Sciatic nerve (tissue), 2 donors: ENCODE measurements at regions not wholly inside any gene's neighbourhood (a gene's known extent, or its start where the extent isn't known, plus 50 kb on each side); places are given as distances from the start of the nearest gene placed in this dataset.

Experiments
- ATAC-seq: fragments of 200-7000 bp; cut with Tn5 transposase; one replicate; pipeline ENCODE4 v1.9.1; 2020; ENCODE audit warnings: mild to moderate bottlenecking, moderate library complexity
- DNase-seq: peaks from one replicate; pipeline ENCODE4 v3.0.0-alpha.2; 2020; ENCODE audit warnings: low spot score
- intact Hi-C: fragments of 100-400 bp; cut with DNase I; formaldehyde crosslinking; loops from one replicate; pipeline ENCODE4 v1.14.2; 2022
- donor health status: DM: no; HTN: no; CAD: no.
- donor health status: DM: no; HTN: no; CAD: no.

DNA sequence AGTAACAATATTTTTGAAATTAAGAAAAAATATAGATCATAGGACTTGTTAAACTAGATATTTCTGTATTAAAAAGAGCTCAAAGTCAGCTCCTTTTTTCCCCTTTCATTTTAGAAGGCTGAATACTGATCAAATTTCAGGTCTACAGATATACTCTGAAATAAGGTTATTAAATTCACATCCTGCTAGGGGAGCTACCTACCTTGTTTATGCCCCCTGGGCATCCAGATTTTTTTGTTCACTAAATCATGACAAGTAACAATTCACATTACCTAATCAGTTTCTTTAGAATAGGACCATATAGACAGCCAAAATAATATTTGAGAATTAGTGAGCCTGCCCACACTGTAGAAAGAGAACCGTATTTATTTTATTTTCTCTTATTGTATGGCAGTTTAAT lies 276.2 kb downstream of the USP25 start:
- intact Hi-C loops = no loop called here
- no peak for DNase-seq
- ATAC-seq = no peak

DNA sequence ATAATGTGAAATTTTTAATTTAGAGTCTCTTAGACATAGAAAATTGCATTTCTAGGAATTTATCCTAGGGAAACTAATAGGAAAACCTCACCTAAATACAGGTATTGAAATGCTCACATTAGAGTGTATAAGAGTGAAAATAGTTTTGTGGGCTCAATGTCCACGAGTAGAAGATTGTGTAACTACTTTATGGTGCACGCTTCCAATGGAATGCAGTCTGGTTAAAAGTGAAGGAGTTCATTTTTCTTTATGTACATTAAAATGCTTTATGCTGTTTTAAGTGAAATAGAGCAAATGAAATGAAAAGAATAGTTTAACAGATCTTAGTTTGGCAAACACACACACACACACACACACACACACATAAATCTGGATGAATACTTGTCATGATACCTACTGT lies 278.2 kb downstream of the USP25 start:
- DNase-seq (no peak), ATAC-seq (no peak)
- intact Hi-C loops = no loop called here

DNA sequence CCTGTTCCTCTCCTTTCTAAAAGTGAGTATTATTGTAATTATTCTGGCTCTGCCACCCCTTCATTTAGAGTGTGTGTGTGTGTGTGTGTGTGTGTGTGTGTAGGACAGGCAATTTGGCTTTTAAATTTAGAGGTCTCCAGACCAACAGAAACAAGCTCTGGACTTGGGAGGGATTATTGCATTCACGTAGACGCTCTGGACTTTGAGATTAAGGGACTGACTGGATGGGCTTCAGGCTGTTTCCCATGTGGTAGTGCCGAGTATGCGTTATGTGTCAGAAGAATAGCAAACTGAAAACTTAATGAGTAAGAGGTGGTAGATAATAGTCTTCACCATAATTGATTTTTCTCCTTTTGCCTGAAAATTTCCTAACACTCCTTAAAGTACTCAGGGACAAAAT lies 281.9 kb downstream of the USP25 start:
- DNase-seq (no peak), ATAC-seq (peak; percentile 64)
- intact Hi-C loops = no loop called here

DNA sequence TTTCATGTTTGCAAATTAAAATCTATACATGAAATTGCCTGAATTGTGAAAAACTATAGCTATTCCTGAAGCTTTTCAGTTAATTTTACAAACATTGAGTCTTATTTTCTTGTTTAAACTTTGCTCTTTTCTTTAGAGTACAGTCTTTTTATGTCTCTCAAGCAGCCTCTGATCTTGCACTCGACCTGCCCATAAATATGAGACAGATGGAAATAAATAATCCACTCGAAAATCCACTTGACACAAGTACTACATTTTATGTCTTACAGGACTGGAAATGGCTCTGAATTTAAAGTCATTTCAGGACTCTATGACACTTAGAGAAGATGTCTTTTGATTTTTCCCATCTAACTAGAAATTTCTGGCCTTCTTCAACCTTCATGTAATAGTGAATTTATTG lies 283.8 kb downstream of the USP25 start:
- no peak for ATAC-seq
- no peak for DNase-seq
- intact Hi-C loops = no loop called here

DNA sequence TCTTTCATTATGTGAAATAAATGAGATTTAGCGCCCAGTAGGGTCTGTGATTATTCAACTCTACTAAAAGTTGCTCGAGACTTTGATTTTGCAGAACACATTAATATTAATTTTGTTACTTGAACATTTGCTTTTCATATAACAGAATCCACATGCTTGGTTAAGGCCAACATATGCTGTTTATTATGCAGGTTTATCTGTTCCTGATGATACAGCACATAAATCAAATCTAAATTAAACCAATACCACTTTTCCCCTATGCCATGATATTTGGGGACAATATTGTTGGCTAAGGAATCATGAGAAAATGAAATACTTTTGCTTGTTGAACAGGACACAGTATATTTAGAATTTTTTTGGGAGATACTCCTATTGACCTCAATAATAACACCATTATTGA lies 291.1 kb downstream of the USP25 start:
- ATAC-seq (no peak), DNase-seq (no peak)
- intact Hi-C loops = no loop called here

DNA sequence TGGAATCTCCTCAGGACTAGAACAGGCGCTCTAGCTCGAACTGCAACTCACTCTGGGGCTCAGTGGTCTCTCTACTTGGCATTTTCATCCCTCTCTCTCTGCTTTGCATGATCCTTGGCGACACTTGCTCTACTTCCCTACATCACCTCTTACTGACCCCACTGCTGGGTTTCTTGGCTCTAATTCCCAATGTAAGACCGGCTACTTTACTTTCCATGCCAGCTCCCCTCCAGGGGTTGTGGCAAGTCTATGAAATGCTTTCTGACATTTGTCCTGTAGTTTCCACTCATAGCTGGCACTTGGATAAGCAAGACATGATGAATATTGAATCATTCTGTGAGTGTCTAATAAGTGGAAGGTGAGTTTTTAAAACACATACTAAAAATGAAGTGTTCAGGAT lies 292.3 kb downstream of the USP25 start:
- intact Hi-C loops = no loop called here
- no peak for DNase-seq
- ATAC-seq = no peak

DNA sequence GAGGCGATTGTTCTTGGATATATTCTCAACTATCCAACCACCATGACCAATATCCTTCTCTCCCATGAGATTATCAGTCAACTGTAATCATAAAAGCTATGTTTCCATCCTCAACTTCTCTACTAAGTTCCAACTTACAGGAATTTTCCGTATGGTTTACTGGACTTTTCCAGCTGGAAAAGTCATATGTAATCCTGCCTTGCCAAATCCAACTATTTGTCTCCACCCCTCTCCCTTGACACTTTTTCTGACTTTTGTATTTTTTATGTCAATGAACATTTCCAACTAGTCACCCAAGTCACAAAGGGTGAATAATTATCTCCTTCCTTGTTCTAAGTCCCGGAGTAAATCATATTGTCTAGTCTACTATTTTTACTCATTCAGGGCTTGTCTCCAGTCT lies 293.1 kb downstream of the USP25 start:
- ATAC-seq (no peak), DNase-seq (no peak)
- intact Hi-C loops = no loop called here

DNA sequence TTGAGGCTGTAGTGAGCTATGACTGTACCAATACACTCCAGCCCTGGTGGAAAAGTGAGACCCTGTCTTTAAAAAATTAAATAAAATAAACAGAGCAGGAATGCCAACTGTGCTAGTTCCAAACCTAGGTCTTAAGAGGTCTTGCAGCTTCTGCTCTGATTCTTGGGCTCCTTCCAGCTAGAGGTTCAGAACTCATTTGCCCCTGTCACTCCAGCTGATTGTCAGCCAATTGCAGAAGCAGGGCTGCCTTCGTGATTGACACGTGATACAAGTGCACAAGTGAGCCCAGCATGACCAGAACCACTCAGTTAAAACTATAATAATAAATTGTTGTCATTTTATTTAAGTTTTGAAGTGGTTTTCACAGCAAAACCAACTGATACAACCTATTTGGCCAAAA lies 298.4 kb downstream of the USP25 start:
- intact Hi-C loops = no loop called here
- no peak for ATAC-seq
- no peak for DNase-seq

DNA sequence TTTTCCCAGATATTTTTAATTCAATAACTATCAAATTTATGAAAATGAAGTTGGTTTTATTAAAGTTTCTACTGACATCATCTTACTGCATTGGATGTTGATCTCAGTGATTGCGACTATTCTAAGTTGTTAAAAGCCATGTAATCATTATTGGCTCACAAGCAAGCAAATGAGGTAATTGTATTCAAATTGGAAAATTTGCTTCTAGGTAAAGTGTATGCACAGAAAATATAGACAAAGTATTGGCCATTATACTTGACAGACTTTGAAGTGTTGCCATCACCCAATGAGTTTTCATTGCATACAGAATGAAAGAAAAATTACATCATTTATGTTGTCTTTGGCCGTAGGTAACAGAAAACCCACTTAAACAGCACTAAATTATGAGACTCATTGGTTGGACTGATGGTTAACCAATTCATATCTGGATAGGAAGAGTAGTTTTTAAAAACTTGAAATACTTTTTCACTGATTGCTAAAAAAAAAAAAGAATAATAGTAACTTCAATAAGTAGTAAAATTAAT lies 299.2 kb downstream of the USP25 start:
- intact Hi-C loops = no loop called here
- no peak for ATAC-seq
- no peak for DNase-seq

DNA sequence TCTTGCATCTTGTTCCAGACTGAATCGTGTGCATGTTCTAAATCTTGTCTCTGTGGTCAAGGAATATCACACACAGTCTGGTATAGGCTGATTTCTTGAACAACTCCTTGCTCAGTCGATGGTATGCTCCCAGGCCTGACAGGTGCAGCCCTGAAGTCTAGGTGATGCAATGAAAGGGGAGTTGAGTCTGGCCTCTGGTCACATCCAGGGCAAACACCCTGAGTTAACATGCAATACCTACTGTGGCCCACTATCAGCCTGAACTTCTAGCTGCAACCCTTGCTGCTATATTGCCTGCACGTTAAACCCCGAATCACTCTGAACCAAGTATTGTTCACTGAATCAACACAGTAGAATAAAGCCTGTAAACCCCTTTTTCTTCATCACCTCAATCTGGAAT lies 303.4 kb downstream of the USP25 start:
- DNase-seq (no peak), ATAC-seq (no peak)
- intact Hi-C loops = no loop called here

DNA sequence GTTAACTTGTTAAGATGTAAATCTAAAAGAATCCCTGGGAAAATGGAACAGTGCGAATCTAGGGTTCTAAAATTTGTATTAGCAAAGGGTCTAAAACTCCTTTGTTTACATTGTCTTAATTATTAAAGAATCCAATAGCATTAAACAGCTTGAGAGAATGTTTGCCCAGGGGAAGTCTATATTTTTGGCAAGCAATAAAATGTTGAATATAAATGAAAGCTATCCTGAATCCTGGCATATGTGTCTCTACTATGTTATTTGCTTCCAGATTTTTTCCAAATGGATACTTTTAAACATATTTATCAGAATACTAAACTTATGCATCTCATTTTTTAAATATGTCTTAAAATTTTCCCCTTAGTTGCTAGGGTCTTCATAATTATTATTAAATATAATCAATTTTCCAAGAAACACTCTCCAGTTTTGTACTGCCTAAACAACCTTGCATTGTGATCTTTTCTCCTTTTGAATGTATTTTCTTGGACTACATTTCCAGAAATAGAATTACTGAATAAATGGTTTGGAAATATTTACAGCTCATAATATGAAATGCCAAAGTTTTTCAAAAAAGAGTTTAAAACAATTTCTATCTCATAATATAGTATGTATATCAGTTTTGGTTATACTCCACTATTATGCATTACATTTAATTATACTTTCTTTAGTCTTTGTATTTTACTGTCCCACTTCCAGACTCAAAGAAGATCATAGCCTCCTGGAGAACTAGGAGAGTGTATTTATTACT lies 304.8 kb downstream of the USP25 start:
- no peak for DNase-seq
- intact Hi-C loops = no loop called here
- ATAC-seq = no peak

DNA sequence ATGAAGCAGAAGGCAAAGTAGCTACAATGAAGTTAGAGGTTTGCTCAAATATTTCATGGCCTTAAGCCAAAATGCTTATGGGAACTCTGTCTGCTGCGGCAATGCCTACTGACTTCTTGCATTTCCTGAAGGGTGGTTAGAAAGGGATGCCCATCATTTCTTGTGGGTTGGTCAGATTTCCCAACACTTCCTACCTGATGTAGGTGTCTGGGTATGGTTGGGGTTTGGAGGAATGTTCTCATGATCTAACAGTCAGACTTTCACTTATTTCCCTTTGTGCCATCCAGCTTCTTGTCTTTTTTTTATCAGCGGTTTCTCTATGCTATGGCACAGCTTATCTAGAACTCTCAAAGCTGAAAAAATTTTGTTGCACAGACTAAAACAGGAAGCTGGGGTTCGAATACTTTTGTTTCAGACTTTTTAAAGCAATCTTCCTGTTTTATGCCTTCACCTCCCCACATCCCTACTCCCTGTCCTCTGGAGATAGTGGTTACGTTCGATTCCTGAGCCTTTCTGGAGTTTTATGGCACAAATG lies 307.7 kb downstream of the USP25 start:
- no peak for ATAC-seq
- intact Hi-C loops = no loop called here
- DNase-seq = no peak

DNA sequence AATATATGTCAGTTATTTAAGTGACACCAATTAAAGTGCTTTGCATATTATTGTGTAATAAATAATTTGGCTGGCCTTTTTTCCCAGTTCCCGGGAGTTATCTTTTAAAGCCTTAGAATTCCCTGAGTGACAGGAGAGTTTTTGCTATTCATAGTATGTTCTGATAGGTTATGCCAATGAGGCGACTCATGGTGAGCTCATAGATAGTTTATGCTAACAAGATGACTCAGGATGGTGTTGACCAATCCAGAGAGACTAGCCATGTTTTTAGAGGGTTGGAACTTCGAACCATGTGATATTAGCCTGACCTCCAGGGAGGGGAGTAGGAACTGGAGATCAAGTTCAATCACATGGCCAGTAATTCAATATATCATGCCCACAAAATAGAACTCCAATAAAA lies 310.8 kb downstream of the USP25 start:
- no peak for DNase-seq
- ATAC-seq = no peak
- intact Hi-C loops = no loop called here

DNA sequence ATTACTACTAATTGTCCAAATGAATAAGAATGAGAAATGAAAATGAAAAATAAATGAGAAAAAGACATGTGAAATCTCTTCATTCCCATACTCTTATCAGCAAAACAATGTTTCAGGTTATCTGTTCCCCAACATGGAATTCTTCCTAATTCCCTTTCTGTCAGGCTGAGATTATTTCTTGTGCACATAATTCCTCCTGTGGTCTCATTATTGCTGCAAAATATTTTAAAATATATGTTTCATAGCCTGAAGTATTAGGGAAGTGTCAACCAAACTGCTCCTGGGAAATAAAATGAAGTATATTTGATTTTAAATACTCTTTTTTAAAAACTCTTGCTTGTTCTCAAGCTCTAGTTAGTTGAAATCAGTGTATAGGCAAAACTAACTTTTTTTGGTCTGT lies 314.9 kb downstream of the USP25 start:
- DNase-seq (no peak), ATAC-seq (no peak)
- intact Hi-C loops = no loop called here

DNA sequence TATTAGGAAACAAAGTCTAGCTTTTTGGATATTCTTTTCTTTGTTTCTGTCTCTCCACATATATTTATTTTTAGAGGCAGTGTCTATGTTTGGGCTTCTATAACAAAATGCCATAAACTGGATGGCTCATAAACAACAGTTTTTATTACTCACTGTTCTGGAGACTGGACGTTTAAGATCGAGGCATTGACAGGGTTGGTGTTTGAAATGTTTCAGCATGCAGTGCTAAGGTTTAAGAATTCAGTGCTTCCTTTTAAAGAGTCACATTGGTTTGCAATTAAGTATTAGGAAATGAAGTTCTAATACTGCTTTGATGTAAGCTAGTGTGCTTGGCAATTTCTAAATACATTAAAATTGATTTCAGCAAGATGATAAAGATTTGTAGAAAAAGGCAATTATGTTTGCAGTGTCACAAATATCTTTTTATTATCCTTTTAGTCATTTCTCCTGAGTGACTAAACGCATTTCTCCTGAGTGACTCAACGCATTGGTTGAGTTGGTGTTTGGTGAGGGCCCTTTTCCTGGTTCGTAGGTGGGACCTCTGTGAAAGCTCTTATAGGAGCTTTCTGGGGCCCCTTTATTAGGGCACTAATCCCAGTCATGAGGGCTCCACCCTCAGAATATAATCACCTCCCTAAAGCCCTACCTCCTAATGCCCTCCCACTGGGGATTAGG lies 317.0 kb downstream of the USP25 start:
- ATAC-seq = no peak
- no peak for DNase-seq
- intact Hi-C loops = no loop called here

DNA sequence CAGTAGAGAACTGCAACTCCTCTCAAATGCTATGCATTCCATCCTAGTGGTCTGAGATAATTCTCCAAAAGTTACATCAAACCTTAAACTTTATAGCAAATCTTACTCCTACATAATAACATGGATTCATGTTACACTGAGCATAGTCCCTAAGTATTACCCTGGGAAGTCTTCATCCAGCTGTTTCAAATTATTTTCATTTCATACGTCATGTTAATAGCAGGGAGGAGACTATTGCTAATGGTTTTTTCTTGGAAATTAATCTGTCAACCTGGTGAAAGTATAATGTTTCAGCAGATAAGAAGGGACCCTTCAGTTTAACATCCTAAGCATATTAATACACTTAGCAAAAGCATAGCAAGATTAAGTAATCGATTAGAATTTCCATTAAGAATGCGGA lies 318.1 kb downstream of the USP25 start:
- intact Hi-C loops = no loop called here

DNA sequence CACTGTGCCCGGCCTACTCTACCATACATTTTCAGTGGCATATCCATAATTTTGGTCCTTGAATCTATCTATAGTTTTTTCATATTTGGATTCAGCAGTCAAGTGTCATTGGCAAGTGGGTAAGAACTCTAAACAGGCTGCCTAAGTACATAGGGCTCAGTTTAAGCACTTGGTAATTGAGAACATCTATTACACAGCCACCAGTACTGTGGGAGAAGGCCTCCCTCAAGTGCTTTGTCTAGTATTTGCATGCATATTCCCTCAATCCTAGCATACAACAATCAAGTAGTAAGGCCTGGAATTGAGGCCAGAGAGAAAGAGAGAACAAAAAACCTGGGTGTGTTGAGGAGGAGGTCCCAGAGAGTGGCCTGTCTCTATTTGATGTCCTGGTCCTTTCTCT lies 325.2 kb downstream of the USP25 start:
- intact Hi-C loops = no loop called here
- no peak for ATAC-seq
- no peak for DNase-seq

More for the DNA sequence above, 318.1 kb downstream of the USP25 start:
- DNase-seq (no peak), ATAC-seq (no peak)

DNA sequence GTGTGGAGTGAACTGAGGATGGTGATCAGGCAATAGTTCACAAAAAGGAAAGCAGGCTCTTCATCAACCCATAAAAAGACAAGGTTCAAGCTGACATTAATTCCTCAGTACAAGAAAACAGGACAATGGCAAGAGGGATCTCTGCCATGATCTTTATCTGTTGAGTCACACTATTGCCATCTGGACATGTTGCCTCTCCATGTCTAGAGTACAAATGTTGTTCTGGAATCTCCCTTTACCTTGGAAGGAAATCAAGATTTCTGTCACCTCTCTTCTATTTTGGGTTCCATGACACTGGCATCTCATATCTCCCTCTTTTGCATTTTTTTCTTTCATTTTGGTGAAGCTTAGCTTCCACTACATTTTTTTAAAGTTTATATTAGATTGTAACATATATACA lies 329.1 kb downstream of the USP25 start:
- ATAC-seq (no peak), DNase-seq (no peak)
- intact Hi-C loops = no loop called here

DNA sequence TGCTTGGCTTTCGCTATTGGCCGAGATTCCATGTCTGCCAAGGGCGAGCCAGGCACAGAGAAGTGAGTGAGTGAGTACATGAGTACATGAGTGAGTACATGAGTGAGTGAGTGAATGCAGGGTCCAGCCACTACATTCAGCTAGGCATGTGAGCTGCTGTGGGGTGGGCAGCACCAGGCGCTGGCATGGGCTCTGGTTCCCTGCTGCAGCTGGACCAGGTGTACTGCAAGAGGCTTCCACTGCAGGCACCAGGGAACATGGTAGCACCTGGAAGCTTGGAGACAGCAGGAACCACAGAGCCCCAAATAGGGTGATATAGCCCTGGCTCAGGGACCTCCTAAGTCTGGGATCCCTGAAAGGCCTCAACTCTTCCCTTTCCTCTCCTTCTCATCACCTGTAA lies 330.2 kb downstream of the USP25 start:
- peak; percentile 22 for ATAC-seq

DNA sequence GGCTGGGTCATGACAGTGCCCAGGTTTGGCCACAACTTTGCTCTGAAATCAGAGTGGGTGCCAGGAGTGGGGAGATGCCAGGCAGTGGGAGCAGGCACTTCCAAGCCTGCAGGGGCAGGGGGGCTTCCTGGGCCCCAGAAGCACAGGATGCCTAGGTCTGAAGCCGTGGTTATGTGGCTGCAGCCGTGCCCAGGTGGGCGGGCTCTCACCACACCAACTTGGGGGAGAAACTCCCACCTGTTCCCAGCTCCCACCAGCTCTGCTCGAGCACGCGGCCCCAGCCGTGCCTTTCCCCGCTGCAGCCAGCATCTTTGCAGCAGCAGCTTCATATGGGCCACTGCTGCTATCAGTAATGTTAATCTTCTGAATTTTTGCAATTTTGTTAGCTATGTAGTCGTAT lies 331.4 kb downstream of the USP25 start:
- no peak for DNase-seq
- intact Hi-C loops = no loop called here
- ATAC-seq = no peak

More for the DNA sequence above, 330.2 kb downstream of the USP25 start:
- intact Hi-C loops = no loop called here
- DNase-seq = no peak
